ENCODE measurements at regions not wholly inside any gene's neighbourhood (a gene's known extent, or its start where the extent isn't known, plus 50 kb on each side); places are given as distances from the start of the nearest gene placed in this dataset.

GRCh38 chr14:63781686-63782085 lies 53.8 kb upstream of the SGPP1 start:
- intact Hi-C loops (cut with DNase I): no loop called here
- ATAC-seq: no peak
- no peak for DNase-seq (ENCODE audit: missing footprints)

DNA sequence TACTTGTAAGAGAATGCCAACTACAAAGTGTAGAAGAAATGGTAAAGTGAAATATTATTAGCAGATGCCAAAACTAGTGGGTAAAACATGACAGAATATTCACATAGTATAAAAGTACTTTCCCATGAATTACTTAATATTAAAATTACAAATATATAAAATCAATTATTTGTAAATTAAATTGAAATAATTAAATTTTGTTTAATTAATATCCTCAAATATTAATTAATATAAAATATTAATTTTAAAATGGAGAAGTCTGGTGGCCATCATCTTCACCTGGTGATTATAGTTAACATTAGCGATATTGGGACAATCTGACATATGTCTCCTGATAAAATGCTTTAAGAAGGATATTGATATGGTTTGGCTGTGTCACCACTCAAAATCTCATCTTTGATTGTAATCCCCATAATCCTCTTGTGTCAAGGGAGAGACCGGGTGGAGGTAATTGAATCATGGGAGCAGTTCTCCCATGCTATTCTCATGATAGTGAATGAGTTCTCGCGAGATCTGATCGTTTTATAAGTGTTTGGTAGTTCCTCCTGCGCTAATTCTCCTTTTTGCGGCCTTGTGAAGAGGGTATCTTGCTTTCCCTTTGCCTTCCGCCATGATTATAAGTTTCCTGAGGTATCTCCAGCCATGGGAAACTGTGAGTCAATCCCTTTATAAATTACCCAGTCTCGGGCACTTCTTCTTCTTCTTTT lies 55.0 kb upstream of the SGPP1 start:
- DNase-seq (ENCODE audit: missing footprints): no peak
- ATAC-seq: no peak
- intact Hi-C loops (cut with DNase I): no loop called here

- intact Hi-C loops (cut with DNase I): no loop called here
- ATAC-seq: no peak
- DNase-seq (ENCODE audit: missing footprints): no peak
These were observed 60.4 kb upstream of the SGPP1 start for GRCh38 chr14:63788011-63788933.

DNA sequence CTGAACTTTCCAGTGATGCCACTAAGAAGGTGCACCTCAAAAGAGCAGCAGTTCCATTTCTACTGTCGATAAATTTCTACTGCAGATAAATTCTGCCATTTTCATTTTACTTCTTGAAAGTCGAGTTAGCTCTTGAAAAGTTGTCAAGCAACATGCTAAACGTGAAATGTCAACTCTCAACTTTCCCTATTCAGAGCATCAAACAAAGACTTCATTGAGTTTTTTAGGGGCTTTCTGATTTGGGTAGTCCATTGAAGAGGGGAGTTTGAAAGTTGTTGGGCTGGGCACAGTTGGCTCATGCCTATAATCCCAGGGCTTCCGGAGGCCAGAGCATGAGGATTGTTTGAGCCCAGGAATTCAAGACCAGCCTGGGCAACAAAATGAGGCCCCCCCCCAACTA lies 59.4 kb upstream of the SYNE2 start:
- intact Hi-C loops (cut with DNase I): no loop called here
- ATAC-seq (no peak), DNase-seq (ENCODE audit: missing footprints) (no peak)

- intact Hi-C loops (cut with DNase I): loop anchor here (5.0 kb wide), 1 partner anchor 197 kb away; no protein-coding TSS in a partner anchor
- DNase-seq (ENCODE audit: missing footprints) (no peak), ATAC-seq (no peak)
These were observed 57.3 kb upstream of the SYNE2 start for GRCh38 chr14:63795532-63795931.

DNA sequence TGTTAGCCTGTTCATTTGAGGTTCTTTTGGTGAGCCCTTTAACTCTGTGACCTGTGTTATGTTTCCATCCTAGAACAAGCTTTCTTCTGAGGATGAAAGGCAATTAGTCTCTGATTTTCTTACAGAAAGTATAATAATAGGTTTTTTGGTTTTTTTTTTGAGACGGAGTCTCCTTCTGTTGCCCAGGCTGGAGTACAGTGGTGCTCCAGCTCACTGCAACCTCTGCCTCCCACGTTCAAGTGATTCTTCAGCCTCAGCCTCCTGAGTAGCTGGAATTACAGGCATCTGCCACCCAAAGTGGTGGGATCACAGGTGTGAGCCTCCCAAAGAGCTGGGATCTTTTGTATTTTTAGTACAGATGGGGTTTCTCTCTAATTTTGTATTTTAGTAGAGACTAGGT lies 52.7 kb upstream of the SYNE2 start:
- intact Hi-C loops (cut with DNase I): no loop called here
- ATAC-seq: no peak
- no peak for DNase-seq (ENCODE audit: missing footprints)

- no peak for DNase-seq (ENCODE audit: missing footprints)
- intact Hi-C loops (cut with DNase I): no loop called here
- no peak for ATAC-seq
These were observed 52.0 kb upstream of the SYNE2 start for GRCh38 chr14:63800651-63801375.
